GM20000 (cell line): ENCODE measurements at regions not wholly inside any gene's neighbourhood (a gene's known extent, or its start where the extent isn't known, plus 50 kb on each side); places are given as distances from the start of the nearest gene placed in this dataset.

ENCODE experiments used
- DNase-seq: peaks from one replicate; pipeline ENCODE4 v3.0.0; 2012; ENCODE audit warnings: low spot score
- TF ChIP-seq, protein P1 (sequence below): IDR thresholded peaks from 2 replicates; pipeline ENCODE4 v1.5.1; 2012; ENCODE audit warnings: mild to moderate bottlenecking, control low read depth; ENCODE audit errors: extremely low read depth, missing control alignments

- TF ChIP-seq, protein P1, sequence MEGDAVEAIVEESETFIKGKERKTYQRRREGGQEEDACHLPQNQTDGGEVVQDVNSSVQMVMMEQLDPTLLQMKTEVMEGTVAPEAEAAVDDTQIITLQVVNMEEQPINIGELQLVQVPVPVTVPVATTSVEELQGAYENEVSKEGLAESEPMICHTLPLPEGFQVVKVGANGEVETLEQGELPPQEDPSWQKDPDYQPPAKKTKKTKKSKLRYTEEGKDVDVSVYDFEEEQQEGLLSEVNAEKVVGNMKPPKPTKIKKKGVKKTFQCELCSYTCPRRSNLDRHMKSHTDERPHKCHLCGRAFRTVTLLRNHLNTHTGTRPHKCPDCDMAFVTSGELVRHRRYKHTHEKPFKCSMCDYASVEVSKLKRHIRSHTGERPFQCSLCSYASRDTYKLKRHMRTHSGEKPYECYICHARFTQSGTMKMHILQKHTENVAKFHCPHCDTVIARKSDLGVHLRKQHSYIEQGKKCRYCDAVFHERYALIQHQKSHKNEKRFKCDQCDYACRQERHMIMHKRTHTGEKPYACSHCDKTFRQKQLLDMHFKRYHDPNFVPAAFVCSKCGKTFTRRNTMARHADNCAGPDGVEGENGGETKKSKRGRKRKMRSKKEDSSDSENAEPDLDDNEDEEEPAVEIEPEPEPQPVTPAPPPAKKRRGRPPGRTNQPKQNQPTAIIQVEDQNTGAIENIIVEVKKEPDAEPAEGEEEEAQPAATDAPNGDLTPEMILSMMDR: no peak
- no peak for DNase-seq
Measured at GRCh38 chr1:209048941-209049669, 534.4 kb upstream of the CAMK1G start.

DNA sequence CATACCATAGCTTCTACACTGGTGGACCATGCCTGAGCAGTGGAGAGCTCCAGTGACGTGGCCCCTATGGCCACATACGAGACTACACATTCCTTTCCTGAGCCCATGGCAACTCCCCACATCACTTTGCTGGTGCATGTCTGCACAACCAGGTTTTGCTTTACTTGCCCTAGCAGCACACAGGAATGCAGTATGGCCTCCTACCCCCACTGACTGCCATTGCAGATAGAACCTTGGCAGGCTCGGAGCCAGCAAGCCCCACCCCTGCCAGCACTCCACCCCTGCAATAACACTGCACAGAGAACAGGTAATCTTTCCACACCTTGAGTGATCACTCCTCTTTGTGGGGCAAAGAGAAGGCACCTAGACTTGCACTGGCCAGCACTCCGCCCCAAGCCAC lies 531.9 kb upstream of the CAMK1G start:
- TF ChIP-seq, protein P1: no peak
- DNase-seq: no peak

DNA sequence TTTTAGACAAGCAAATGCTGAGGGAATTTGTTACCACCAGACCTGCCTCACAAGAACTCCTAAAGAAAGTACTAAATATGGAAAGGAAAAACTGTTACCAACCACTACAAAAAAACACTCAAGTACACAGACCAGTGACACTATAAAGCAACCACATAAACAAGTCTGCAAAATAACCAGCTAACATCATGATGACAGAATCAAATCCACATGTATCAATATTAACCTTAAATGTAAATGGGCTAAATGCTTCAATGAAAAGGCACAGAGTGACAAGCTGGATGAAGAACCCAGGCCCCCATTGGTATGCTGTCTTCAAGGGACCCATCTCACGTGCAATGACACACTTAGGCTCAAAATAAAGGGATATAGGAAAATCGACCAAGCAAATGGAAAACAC lies 529.9 kb upstream of the CAMK1G start:
- no peak for DNase-seq
- TF ChIP-seq, protein P1: no peak

GRCh38 chr1:209057083-209057482 lies 526.4 kb upstream of the CAMK1G start:
- TF ChIP-seq, protein P1: no peak
- DNase-seq: no peak

DNA sequence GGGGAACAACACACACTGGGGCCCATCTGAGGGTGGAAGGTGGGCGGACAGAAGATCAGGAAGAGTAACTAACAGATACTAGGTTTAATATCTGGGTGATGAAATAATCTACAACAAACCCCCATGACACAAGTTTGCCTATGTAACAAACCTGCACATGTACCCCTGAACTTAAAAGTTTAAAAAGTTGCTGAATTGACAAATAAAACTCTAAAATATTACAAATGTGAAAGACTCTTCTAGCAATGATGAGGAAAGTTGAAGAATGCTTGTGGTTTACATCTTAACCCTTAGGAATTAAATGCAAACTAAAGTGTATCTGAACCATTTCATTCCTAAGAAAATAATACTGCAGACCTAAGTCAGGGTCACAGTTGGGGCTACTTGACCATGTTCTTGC lies 525.6 kb upstream of the CAMK1G start:
- TF ChIP-seq, protein P1: no peak
- no peak for DNase-seq

GRCh38 chr1:209059376-209059775 lies 524.1 kb upstream of the CAMK1G start:
- no peak for DNase-seq

GRCh38 chr1:209059981-209060380 lies 523.5 kb upstream of the CAMK1G start:
- TF ChIP-seq, protein P1: no peak
- no peak for DNase-seq

More at GRCh38 chr1:209059376-209059775, 524.1 kb upstream of the CAMK1G start:
- TF ChIP-seq, protein P1: no peak
